Eye (tissue), 1 donor: ENCODE measurements at regions not wholly inside any gene's neighbourhood (a gene's known extent, or its start where the extent isn't known, plus 50 kb on each side); places are given as distances from the start of the nearest gene placed in this dataset.

ENCODE experiments used
- DNase-seq: peaks from one replicate; pipeline ENCODE4 v3.0.0-alpha.2; 2015

DNA sequence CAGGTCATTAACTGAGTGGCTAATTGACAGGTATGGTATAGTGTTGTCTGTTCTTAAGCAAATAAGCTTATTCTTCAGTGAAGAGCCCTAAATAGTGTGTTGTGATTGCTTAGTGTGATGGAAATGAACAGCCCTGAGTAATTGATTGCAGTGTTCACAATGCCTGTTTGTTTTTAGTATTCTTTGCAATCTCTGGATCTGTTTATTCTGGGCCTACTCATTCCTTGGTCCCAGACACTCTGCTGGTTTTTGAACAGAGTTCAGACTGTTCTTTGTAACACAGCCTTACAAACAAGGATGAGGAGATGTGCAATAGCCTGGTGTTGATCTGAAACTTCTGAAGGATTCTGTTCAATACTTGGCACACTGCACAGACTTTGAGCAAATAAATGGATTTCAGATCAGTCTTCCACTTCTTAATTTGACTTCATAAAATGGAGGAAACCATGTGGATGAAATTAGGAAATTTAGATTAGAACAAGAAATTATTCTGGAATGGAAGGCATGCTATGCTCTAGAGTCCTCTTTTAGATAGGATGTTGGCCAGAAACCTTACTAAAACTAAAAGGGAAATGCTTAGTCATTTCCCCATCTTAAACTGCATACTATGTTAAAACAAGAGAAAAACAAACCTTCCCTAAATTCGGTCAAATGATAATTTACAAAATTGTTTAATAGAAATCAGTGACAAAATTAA, 444.2 kb upstream of the SEMA3D start:
- DNase-seq: peak; percentile 45

DNA sequence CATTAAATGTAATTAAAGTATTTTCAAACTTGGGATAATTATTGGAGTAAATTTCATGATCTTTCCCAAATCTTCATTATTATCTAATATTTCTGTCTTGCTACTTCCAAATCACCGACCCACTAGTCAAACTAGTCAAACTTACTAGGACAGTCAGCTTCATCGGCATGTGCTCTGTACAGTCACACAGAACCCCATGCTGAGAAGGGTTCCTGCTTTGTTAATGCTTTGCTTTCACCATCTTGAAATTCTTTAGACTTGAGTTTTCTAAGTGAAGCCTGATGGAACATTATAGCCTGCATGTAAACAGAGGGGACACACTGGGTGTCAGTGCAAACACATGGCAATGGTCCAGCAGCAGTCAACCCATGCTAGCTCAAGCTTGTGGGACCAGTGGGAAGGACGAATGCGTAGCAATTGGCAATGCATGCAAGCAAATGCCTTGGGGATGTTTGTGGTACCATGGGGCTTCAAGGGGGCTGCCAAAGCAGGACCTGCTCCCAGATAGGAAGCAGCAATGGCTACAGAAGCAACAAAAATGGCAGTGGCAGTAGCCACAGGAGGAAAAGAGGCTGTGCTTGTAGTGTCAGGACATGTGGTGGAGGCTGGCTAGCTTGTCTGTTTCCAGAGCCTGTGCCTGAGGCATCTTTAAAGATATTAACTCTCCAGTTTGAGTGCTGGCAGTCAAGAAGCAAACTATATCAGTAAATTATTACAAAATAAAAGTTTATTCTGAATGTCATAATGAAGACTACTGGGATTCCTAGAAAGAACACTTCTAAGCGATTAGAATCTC, 441.1 kb upstream of the SEMA3D start:
- no peak for DNase-seq

DNA sequence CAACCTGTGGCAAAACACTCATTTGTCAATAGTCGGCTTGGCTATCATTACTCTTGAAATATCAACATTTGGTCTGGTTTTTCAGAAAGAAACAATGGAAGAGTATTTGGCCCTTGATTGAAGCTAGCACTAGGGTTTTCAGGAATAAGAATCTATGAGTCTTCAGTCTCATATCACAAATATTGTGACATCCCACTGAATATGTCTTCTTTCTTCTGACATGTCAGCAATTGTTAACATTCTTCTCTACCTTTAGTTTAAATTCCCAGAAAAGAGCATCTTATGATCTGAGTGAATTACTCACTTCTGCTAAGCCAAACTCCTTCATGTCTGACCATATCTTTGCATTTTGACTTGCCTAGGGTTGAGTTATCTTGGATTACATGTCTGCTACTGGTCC, 435.2 kb upstream of the SEMA3D start:
- DNase-seq: no peak

DNA sequence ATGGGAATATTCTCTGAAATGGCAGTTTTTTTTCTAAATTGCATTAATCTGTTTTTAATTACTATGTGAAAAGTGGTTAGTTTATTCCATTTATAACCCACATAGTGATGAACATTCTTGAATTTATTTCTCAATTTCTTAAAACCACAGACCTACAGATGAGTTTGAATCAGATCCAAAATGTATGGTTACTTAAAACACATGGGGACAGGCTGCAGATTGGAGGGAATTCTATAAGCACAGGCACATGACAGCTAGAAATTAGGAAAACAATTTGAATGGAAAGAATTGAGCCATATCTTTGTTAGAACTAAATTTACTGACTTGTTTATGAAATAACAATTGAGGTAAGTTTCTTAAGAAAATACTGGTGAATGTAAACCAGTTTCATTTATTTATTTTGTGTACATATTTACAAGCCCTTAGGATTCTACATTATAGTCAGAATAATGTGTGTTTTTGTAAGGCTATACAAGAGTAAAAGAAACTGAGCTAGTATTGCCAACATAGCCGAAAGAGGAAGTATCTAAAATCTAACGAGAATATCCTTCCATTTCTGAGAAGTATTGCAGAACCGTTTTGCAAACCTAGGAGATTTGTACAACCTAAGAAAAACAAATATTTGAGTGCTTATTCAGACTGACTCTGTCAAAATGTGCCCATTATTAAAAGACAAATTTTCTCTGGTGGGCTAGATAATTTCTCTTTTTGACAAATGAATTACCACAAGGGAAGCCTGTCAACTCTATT, 434.3 kb upstream of the SEMA3D start:
- no peak for DNase-seq

DNA sequence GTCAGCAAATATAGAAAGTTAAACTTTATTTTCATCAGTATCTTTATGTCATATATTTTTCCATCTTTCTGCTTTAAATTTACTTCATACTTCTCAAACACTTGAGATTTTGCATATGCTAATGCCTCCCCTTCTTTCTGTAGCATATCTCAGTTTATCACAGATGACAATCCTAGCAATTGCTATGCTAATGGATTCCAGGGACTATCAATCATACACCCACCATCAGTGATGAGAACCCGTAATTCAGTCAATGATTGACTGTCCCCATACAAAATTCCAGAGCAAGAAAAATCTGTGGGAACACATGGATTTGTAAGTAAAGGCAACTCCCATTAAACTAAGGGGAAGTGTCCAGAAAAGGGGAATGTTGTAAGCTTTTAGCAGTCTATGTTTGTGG, 432.4 kb upstream of the SEMA3D start:
- DNase-seq: no peak

DNA sequence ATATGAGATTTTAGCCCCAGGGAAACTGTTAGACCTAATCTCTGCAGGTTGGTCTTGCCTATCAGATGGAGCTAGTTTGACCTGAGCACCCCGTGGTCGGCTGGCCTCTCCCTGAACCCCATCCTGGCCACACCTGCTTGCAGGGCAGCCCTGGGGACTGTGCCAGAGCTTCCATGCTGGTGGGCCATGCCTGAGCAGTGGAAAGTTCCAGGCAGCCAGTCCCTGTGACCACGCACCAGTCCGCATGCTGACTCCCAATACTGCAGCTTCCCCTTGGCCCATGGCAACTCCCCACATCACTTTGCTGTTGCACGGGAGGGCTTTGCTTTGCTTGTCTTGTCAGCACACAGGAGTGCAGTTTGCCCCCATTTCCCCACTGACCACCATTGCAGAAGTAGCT, 427.8 kb upstream of the SEMA3D start:
- DNase-seq: no peak

DNA sequence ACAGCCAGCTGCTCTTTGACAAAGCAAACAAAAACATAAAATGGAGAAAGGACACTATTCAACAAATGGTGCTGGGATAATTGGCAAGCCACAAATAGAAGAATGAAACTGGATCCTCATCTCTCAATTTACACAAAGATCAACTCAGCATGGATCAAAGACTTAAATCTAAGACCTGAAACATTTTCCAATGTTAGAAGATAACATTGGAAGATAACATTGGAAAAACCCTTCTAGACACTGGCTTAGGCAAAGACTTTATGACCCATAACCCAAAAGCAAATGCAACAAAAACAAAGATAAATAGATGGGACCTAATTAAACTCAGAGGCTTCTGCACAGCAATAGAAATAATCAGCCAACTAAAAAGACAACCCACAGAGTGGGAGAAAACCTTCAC, 425.7 kb upstream of the SEMA3D start:
- DNase-seq: no peak

DNA sequence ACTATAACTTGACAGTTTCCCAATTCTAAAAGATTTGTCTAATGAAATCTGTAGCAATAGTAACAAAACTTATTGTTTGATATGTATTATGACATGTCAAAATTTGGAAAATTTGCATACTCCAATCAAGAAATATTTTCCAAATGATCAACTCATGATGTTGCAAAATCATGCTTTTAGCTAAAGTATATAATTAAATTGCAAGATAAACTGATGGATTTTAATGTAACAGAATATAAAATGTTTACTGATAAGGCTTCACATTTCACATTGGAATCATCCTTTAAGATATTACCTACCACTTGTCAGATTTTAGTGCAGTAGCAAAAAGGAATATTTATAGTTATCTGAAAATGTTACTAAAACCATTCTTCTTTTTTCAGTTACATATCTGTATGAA, 421.9 kb upstream of the SEMA3D start:
- DNase-seq: no peak

DNA sequence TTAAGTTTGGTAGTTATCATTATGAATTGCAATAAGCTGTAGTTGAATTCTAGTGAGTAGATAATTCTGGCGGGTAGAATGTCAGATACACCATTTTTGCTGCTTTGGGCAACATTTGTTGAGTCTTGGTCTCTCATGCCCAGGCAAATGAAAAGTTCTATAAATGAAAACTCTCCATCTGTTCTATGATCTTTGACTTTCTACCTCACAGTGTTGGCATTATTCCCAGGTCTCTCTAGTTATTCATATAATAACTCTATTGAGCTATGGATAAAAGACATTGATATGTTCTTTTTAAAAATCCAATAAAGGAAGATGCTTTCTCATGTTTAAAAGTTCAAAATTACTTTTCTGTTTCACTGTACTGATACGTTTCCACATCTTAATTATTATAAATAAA, 415.3 kb upstream of the SEMA3D start:
- DNase-seq: no peak

DNA sequence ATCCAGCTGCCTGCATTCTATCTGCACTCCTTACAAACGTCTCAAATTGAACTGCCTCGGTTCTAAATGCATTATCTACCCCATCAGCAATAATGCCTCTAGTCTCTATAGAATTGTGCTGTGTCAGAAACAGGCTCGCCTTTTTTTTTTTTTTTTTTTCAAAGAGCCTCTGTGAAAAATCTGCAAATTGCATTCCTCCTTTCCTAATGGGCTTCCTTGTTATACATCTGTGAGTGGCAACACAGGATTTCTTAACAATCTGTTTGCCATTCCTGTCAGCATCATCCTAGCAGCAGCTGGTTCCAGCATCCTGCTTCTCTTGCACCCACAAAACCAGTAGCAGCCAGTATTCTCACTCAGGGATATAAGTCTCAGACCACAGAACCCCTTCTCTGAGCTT, 413.5 kb upstream of the SEMA3D start:
- DNase-seq: peak; percentile 45

DNA sequence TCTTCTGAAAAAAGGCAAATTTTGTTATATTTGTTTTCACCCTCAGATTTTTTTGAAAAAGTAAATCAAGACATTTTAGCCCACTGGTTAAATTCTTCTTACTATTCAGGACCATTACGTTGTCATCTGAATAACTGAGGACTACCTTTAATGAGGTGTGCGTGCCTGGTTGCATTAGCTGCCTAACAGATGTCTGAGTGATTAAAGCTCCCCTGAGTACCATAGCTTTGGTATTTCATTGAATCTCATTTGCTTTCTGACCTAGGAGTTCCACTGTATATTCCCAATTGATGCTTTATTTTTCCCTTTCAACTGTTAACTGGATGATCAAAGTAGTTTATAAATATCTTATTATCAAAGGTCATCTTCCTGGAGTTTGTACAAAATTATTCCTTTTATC, 410.0 kb upstream of the SEMA3D start:
- DNase-seq: no peak

DNA sequence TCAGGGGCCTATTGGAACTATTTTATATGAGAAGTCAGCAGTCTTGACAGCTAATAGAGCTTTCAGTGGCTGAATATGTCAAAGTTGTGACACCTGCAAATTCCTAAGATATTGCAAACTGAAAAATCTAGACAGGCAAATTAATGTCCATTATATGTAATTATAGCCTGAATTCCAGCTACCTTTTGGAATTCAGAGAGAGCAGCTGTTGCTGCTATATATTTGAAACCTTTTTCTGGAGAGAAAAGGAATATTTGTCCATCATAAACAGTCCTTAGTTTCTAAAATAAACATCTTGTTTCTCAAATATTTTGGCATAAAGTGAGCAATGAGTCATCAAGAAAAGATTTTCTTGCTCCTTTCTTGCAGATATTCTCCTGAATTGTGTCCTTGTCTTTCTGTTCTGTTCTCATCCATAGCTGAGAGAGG, 408.9 kb upstream of the SEMA3D start:
- DNase-seq: peak; percentile 13

DNA sequence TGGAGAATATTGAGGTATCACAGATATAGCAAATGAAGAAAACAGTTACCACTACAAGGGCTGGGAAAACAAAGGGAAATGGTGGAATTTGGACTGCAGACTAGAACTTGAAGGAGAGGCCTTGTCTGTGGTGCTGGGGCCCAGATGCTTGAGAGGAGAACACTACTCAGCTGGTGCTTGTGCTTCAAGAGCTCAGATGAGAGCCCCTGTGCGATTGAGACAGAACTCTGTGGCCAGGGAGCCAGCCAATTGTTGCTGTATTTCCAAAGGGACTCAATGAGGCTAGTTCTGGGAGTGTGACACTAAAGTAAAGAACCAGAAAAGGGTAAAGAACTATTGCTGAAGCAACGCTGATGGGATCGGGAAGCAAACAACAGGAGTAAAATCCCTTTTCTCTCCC, 406.5 kb upstream of the SEMA3D start:
- DNase-seq: no peak

DNA sequence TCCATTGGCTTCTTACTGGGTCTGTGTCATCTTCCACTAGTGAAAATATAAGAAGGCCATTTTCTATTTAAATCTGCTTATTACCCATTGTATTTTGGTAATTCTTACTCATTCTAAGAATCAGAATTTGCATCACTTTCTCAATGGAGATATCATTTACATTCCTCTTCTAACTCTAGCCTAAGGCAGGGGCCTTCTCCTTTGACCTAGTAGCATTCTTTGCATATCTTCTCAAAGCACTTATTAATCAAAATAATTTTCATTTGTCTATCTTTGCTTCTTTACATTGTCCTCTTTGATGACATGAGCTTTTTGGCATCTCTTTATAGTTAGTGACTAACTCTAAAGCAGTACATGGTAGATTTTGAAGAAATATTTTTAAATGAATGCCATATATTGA, 400.9 kb upstream of the SEMA3D start:
- no peak for DNase-seq

DNA sequence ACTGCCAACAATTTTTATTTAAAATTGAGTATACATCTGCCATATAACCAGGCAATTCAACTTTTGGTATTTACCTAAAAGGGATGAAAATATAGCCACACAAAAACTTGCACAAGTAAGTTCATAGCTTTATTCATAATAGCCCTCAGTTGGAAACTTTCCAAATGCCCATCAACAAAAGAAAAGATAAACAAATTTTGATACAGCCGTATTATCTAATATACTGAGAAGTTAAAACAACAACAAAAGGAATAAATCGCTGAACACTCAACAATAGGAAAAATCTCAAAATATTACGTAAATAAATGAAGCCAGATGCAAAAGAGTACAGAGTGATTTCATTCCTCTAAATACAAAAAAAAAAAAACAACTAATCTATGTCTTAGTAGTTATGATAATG, 399.2 kb upstream of the SEMA3D start:
- DNase-seq: no peak

DNA sequence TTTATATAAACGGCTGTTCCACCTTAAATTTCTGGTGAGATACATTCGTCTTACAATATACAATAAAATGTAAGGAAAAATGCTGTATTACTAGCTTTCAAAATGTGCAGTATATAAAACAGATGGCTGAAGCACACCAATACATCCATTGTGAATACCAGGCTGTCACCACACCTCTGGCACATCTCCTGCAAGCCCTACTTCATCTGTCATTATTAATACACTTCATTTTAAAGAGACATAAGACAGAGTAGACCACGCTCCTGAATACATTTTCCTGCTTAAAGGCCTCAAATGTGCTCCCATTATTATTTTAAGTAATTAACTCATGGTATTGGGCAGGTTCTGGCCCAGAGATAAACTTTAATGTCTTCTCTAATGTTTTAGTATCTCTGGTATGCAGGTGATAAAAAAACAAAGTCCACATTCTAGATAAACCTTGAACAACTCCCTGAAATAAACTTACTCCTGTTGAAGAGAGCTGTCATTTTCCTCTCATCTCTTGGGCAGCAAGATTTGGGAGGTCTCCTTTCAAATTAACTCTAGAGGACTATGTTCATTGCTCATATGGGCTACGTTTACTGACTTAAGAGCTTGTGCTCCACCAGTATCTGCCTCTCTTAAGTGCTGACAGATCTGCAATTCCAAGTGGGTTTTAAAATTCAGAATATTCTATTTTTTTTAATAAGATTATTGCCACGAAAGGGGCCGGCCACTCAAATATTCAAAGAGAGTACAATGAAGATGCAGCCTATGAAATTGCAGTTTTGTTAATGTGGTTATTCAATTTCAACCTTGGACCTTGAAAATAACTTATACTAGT, 396.5 kb upstream of the SEMA3D start:
- DNase-seq: no peak

DNA sequence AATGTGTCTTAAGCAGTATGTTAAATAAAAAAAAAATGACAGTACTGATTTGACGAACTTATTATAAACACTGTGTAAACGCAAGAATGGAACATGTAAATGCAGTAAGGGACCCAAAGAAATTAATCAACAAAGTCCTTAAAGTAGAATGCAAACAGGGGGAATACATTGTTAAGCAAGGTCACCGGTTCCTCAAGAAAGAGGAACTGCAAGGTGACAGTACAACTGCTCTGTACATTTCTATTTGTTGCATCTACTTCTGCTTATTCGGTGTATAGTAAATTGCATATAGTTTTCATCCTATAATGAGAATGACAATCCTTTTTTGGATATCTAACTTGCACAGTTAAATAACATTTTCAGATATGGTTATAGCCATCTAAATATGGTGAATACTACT, 387.0 kb upstream of the SEMA3D start:
- no peak for DNase-seq

DNA sequence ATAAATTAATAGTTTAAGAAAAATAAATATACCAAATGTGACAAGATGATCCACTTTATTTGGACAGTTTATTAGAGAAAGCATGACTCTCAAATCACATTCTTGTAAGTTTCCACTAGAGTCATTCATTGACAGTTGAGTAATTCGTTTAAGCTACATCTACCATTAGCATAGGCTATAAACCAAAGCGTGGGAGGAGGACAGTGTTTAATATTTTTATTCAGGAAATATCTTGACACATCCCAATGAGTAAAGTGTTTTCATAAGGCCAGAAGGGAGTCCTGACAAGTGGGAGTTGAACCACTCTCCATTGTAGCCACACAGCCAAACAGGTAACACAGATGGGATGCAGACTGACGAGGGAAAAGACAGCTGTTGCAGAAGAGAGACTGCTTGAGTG, 386.5 kb upstream of the SEMA3D start:
- DNase-seq: no peak

DNA sequence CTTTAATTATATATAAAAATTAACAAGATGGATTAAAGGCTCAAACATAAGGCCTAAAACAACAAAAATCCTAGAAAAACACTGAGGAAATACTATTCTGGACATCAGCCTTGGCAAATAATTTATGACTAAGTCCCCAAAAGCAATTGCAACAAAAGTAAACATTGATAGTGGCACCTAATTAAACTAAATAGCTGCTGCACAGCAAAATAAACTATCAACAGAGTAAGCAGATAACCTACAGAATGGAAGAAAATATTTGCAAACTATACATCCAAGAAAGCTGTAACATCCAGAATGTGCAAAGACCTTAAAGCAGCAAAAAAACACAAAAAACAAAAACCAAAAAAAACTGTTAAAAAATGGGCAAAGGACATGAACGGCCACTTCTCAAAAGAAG, 384.0 kb upstream of the SEMA3D start:
- no peak for DNase-seq

DNA sequence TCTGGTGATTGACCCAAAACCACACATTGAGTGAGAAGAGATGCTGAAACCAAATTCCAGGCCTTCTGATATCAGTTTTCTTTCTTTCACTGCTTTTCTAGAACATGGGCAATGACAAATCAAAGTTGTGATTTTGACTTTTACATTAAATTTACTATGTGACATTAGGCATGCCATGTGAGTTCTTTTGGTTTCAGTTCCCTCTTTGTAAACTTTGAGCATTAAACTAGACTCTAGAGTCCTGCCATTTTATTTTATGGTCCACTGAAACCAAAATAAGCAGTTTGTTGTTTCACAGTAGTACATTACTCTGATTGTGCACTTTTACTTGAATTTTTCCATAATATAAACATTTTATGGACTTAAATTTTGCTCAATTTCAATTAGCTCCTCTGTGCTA, 381.1 kb upstream of the SEMA3D start:
- no peak for DNase-seq

DNA sequence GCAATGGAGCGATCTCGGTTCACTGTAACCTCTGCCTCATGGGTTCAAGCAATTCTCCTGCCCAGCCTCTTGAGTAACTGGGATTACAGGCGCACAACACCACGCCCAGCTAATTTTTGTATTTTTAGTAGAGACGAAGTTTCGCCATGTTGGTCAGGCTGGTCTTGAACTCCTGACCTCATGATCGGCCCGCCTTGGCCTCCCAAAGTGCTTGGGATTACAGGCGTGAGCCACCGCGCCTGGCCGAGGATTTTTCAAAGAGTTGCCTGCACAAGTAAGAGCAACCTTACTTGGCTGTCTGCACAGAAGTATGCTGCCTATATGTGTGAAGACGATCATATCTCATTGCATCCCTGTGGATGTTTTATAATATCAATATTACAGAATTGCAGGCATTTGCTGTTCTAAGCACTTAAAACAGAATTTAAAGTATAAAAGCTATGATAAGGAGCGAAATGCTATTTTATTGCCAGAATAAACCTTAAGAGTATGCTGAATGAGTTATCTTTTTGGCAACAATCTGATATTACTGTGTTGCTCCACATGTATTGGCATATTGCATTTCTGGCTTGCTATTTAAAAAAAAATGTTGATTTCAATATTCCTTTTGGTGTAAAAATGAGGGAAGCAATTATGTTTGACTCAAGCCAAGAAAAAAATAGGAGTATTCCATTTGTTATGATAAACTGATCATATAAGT, 379.4 kb upstream of the SEMA3D start:
- no peak for DNase-seq

DNA sequence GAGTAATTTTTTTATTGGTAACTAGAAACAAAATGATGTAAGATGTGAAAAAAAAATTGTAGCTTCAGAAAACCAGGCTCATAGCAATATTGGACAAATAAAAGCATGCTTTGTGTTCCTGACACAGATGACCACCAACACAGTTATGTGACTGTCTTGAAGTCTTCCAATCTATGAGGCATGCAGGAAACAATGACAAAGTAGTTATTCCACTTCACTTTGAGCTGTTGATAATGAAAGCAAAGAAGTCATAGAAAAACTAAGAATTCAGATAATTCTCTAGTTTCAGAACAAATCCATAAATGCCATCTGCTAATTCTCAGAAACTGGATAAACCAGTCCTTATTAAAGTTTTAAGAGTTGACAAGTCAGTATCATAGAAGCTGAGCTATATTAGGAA, 378.4 kb upstream of the SEMA3D start:
- DNase-seq: no peak
